ENCODE measurements at regions not wholly inside any gene's neighbourhood (a gene's known extent, or its start where the extent isn't known, plus 50 kb on each side); places are given as distances from the start of the nearest gene placed in this dataset.

- H3K9ac ChIP-seq (ENCODE audit: low read length): no peak overlapping the region
- no peak for TF ChIP-seq REST (IDR thresholded peaks at IDR 0.05; ENCODE audit: borderline replicate concordance)
- TF ChIP-seq RAD21 (conservative IDR thresholded peaks at IDR 0.05): no peak
- TF ChIP-seq EP300 (conservative IDR thresholded peaks at IDR 0.05; ENCODE audit: poor library complexity, severe bottlenecking): no peak
- TF ChIP-seq EZH2 (IDR thresholded peaks at IDR 0.05; ENCODE audit: borderline replicate concordance, insufficient read depth, low read length, poor library complexity, severe bottlenecking): no peak
- no peak for TF ChIP-seq MXI1 (conservative IDR thresholded peaks at IDR 0.05; ENCODE audit: poor library complexity, severe bottlenecking)
- no peak for TF ChIP-seq TAF1 (IDR thresholded peaks at IDR 0.05; ENCODE audit: low read depth)
- TF ChIP-seq POLR2AphosphoS5 (IDR thresholded peaks at IDR 0.05): no peak
- TF ChIP-seq SMC3 (conservative IDR thresholded peaks at IDR 0.05; ENCODE audit: poor library complexity): no peak
- TF ChIP-seq, protein P1, sequence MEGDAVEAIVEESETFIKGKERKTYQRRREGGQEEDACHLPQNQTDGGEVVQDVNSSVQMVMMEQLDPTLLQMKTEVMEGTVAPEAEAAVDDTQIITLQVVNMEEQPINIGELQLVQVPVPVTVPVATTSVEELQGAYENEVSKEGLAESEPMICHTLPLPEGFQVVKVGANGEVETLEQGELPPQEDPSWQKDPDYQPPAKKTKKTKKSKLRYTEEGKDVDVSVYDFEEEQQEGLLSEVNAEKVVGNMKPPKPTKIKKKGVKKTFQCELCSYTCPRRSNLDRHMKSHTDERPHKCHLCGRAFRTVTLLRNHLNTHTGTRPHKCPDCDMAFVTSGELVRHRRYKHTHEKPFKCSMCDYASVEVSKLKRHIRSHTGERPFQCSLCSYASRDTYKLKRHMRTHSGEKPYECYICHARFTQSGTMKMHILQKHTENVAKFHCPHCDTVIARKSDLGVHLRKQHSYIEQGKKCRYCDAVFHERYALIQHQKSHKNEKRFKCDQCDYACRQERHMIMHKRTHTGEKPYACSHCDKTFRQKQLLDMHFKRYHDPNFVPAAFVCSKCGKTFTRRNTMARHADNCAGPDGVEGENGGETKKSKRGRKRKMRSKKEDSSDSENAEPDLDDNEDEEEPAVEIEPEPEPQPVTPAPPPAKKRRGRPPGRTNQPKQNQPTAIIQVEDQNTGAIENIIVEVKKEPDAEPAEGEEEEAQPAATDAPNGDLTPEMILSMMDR (IDR thresholded peaks at IDR 0.05; ENCODE audit: poor library complexity, severe bottlenecking): no peak
- no peak overlapping the region for H3K27ac ChIP-seq (ENCODE audit: low read length)
- no peaks in the 10 kb centered on the region for H3K9me2 ChIP-seq (ENCODE audit: insufficient read depth, low read length)
- H3K9me3 ChIP-seq (ENCODE audit: low read length): no peaks in the 10 kb centered on the region
- H3K79me2 ChIP-seq (replicated peaks; ENCODE audit: insufficient read depth, low read length): no peaks in the 10 kb centered on the region
- no peaks in the 10 kb centered on the region for H3K27me3 ChIP-seq (ENCODE audit: insufficient read depth, low read depth, low read length)
- H3F3A ChIP-seq (ENCODE audit: insufficient read depth, low read length, poor library complexity, severe bottlenecking): no peaks in the 10 kb centered on the region
- no peak overlapping the region for H3K4me2 ChIP-seq (ENCODE audit: low read length)
- H2AFZ ChIP-seq (ENCODE audit: low read depth, low read length): no peak overlapping the region
- no peaks in the 10 kb centered on the region for H3K36me3 ChIP-seq (ENCODE audit: insufficient read depth, low read length)
- no peaks in the 10 kb centered on the region for H4K20me1 ChIP-seq (ENCODE audit: insufficient read depth)
- no peak overlapping the region for H3K4me3 ChIP-seq (ENCODE audit: low read length)
Observed at GRCh38 chr12:125458552-125459268, 393.5 kb downstream of the AACS start.

- H3K27ac ChIP-seq (ENCODE audit: low read length): no peak overlapping the region
- no peaks in the 10 kb centered on the region for H4K20me1 ChIP-seq (ENCODE audit: insufficient read depth)
- TF ChIP-seq MXI1 (conservative IDR thresholded peaks at IDR 0.05; ENCODE audit: poor library complexity, severe bottlenecking): no peak
- no peak for TF ChIP-seq POLR2AphosphoS5 (IDR thresholded peaks at IDR 0.05)
- no peak for TF ChIP-seq EP300 (conservative IDR thresholded peaks at IDR 0.05; ENCODE audit: poor library complexity, severe bottlenecking)
- no peak for TF ChIP-seq RAD21 (conservative IDR thresholded peaks at IDR 0.05)
- TF ChIP-seq SMC3 (conservative IDR thresholded peaks at IDR 0.05; ENCODE audit: poor library complexity): no peak
- TF ChIP-seq TAF1 (IDR thresholded peaks at IDR 0.05; ENCODE audit: low read depth): no peak
- TF ChIP-seq REST (IDR thresholded peaks at IDR 0.05; ENCODE audit: borderline replicate concordance): no peak
- TF ChIP-seq, protein P1 (IDR thresholded peaks at IDR 0.05; ENCODE audit: poor library complexity, severe bottlenecking): no peak
- TF ChIP-seq EZH2 (IDR thresholded peaks at IDR 0.05; ENCODE audit: borderline replicate concordance, insufficient read depth, low read length, poor library complexity, severe bottlenecking): no peak
- H3K4me2 ChIP-seq (ENCODE audit: low read length): no peak overlapping the region
- H3K9ac ChIP-seq (ENCODE audit: low read length): no peak overlapping the region
- no peaks in the 10 kb centered on the region for H3K79me2 ChIP-seq (replicated peaks; ENCODE audit: insufficient read depth, low read length)
- H2AFZ ChIP-seq (ENCODE audit: low read depth, low read length): no peak overlapping the region
- H3K27me3 ChIP-seq (ENCODE audit: insufficient read depth, low read depth, low read length): no peaks in the 10 kb centered on the region
- H3F3A ChIP-seq (ENCODE audit: insufficient read depth, low read length, poor library complexity, severe bottlenecking): no peaks in the 10 kb centered on the region
- no peaks in the 10 kb centered on the region for H3K36me3 ChIP-seq (ENCODE audit: insufficient read depth, low read length)
- no peak overlapping the region for H3K4me3 ChIP-seq (ENCODE audit: low read length)
- H3K9me3 ChIP-seq (ENCODE audit: low read length): no peaks in the 10 kb centered on the region
- no peaks in the 10 kb centered on the region for H3K9me2 ChIP-seq (ENCODE audit: insufficient read depth, low read length)
Observed at GRCh38 chr12:125461831-125462230, 396.6 kb downstream of the AACS start.
